Dendritic cell treated with granulocyte-macrophage colony-stimulating factor and Interleukin-4, amounts not matched to agents 40 ng/mL and 50 ng/mL, for 4 days (primary cell): ENCODE measurements at regions not wholly inside any gene's neighbourhood (a gene's known extent, or its start where the extent isn't known, plus 50 kb on each side); places are given as distances from the start of the nearest gene placed in this dataset.

Experiments
- H3K27ac Mint-ChIP-seq: one replicate; pipeline ENCODE4 v1.8.0; 2022; ENCODE audit warnings: mild to moderate bottlenecking, mixed read lengths
- H3K27me3 Mint-ChIP-seq: one replicate; pipeline ENCODE4 v1.8.0; 2022; ENCODE audit warnings: mild to moderate bottlenecking, mixed read lengths
- H3K36me3 Mint-ChIP-seq: one replicate; pipeline ENCODE4 v1.8.0; 2022; ENCODE audit warnings: low read depth, mixed read lengths
- H3K4me1 Mint-ChIP-seq: one replicate; pipeline ENCODE4 v1.8.0; 2022; ENCODE audit warnings: low read depth, mixed read lengths
- H3K4me3 Mint-ChIP-seq: one replicate; pipeline ENCODE4 v1.8.0; 2022; ENCODE audit warnings: mild to moderate bottlenecking, moderate library complexity, mixed read lengths
- H3K9me3 Mint-ChIP-seq: one replicate; pipeline ENCODE4 v1.8.0; 2022; ENCODE audit warnings: mixed read lengths
- intact Hi-C: fragments of 100-400 bp; cut with micrococcal nuclease; formaldehyde crosslinking; loops from one replicate; pipeline ENCODE4 v1.15.0; 2022

DNA sequence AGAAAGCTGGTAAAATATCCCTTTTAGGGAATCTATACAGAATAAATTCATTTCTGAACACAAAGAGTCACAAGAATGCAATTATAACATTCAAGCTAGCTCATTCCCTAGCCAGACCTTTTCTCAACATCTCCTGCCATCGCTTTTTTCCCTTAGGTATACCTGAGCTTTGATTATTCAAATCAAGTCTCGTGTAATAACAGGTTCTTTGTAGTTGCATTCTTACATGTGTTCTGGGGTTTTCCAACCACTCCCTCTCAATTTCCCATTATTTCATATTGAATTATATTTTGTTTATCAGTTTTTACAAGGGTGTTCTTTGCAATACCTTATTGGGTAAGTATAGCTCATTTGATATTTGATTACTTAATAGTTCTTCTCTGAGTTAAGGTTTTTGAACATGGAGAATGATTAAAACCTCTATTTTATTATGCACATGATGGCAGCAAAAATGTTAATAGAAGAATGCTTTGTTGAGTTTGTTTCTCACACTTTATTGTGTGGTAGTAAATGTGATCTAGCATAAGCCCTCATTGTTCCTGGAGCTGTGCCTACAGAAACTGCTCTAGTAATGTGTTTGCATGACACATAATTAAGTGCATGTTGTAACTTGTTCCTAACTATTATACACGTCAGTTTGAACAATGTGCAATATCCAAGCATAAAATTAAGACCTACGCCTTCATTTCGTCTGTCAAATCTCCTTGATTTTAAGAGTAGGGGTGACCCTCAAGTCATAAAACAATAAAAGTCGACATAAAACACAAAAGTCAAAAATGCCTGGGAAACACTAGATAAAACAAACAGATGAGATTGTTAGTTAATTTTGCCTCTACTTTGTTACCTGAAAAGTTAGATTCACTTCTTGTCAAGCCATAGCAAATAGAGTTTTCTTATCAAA, 124.0 kb upstream of the POF1B start:
- H3K27ac Mint-ChIP-seq, result no peak overlapping the region
- H3K4me1 Mint-ChIP-seq, result no peaks in the 10 kb centered on the region
- H3K9me3 Mint-ChIP-seq, result no peaks in the 10 kb centered on the region
- no peaks in the 10 kb centered on the region for H3K36me3 Mint-ChIP-seq
- no peaks in the 10 kb centered on the region for H3K27me3 Mint-ChIP-seq
- intact Hi-C loops, result no loop called here
- no peak overlapping the region for H3K4me3 Mint-ChIP-seq

DNA sequence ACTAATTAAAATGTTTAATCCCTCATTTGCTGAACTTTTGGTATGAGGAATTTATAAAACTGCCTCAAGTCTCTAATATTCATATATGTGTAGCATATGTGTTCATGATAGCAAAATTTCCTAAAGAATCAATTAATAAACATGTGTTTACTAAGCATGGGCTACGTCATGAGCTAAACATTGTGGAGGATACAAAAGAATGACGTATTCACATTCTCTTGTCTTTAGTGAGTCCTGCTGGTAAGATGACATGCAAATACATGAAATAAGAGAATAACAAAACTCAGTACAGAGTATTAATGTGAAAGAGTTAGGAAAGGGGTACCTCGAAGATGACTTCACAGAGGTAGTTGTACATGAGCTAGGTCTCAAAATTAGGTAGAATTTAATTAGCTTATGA, 121.9 kb upstream of the POF1B start:
- Mint-ChIP-seq H3K36me3 (no peaks in the 10 kb centered on the region), H3K27me3 (no peaks in the 10 kb centered on the region), H3K9me3 (no peaks in the 10 kb centered on the region), H3K4me3 (no peak overlapping the region), H3K27ac (no peak overlapping the region), H3K4me1 (no peaks in the 10 kb centered on the region)
- intact Hi-C loops, result no loop called here

DNA sequence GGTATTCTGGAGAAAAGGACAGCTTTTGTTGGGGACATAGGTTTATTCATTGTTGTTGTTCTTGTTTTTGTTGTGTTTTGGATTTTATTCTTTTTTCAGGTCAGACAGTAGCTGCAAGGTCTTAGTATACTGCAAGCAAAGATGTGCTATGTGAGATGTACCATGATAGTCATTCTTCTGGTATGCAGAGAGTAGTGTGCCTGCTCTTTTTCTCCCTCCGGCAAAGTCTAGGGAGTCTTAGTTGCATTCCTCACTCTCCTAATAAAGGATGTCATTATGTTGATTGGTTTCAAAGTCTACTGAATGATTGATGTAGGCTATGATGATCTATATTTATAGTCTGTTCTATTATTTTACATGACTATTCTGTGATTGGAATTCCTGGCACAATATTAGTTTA, 119.9 kb upstream of the POF1B start:
- intact Hi-C loops, result no loop called here
- no peak overlapping the region for H3K4me3 Mint-ChIP-seq
- H3K27me3 Mint-ChIP-seq, result no peaks in the 10 kb centered on the region
- H3K27ac Mint-ChIP-seq, result no peak overlapping the region
- H3K9me3 Mint-ChIP-seq, result no peaks in the 10 kb centered on the region
- no peaks in the 10 kb centered on the region for H3K4me1 Mint-ChIP-seq
- H3K36me3 Mint-ChIP-seq, result no peaks in the 10 kb centered on the region

DNA sequence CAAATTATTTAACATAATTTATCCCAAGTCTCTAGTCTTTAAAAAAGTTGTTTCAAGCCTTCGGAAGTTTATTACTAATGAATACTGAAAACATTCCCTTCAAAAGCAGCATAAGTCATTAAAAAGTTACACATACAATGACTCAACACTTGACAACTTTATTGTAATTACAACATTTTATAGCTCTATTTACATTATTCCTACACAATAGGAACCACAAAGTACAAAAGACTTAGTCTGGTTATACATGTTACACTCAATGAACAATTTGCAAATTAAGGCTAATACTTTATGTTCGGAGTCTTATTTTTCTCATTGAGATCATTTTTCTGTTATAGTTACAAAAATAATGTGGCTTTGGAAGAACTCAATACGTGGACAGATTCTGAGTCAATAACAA, 114.4 kb upstream of the POF1B start:
- Mint-ChIP-seq H3K4me1 (no peaks in the 10 kb centered on the region), H3K27me3 (no peaks in the 10 kb centered on the region), H3K36me3 (no peaks in the 10 kb centered on the region), H3K4me3 (no peak overlapping the region), H3K9me3 (no peaks in the 10 kb centered on the region), H3K27ac (no peak overlapping the region)
- intact Hi-C loops, result no loop called here

DNA sequence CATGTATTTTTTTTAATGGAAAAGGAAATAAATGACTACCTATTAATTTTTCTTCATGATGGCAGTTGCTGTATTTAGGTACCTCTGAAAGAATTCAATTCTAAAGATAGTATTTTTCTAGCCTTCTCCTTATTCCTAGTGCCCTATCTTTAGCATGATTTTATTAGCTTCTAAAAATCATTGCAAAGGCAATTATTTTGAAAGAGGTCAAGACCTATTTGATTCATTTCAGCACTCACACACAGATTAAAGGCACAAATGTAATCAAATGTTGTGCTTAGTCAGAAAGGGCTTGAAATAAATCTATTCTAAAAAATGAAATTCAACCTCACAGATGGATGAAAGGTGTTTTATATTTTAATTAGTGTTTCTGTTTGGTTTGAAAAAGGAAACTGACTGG, 74.8 kb upstream of the POF1B start:
- Mint-ChIP-seq H3K27me3 (no peaks in the 10 kb centered on the region), H3K27ac (no peak overlapping the region), H3K36me3 (no peaks in the 10 kb centered on the region), H3K4me3 (no peak overlapping the region), H3K4me1 (no peaks in the 10 kb centered on the region), H3K9me3 (peaks cover 4% of the 10 kb centered on the region)
- intact Hi-C loops, result no loop called here

DNA sequence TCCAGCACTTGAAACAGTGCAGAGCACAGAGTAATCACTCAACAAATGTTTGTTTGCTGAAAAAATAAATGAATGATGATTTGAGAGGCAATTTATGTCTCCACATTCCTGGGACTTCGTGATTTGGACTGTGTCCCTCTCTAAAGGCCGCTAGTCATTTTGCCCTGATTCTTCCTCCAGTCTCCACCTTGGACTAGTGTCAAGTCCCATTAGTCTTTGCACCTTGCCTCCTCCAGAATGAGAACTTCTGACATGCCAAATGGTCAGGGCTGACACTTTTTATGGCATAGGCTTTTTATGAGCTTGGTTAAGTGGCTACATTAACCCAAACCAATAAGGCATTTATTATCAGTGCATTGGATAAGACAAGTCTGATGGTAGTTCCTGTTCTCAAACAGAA, 65.1 kb upstream of the POF1B start:
- no peaks in the 10 kb centered on the region for H3K4me1 Mint-ChIP-seq
- H3K36me3 Mint-ChIP-seq, result no peaks in the 10 kb centered on the region
- H3K27ac Mint-ChIP-seq, result no peak overlapping the region
- H3K9me3 Mint-ChIP-seq, result peaks cover 40% of the 10 kb centered on the region
- H3K4me3 Mint-ChIP-seq, result no peak overlapping the region
- intact Hi-C loops, result no loop called here
- no peaks in the 10 kb centered on the region for H3K27me3 Mint-ChIP-seq
